ENCODE measurements at regions not wholly inside any gene's neighbourhood (a gene's known extent, or its start where the extent isn't known, plus 50 kb on each side); places are given as distances from the start of the nearest gene placed in this dataset.

- Histone ChIP-seq H3K79me2 (ENCODE audit: insufficient read depth, low read length) (no peaks in the 10 kb centered on the region), H3K4me2 (ENCODE audit: low read length) (no peak overlapping the region), H4K20me1 (ENCODE audit: insufficient read depth) (no peaks in the 10 kb centered on the region), H3K9me3 (ENCODE audit: control insufficient read depth in 1 of 2, insufficient read depth in 1 of 2, low read depth in 1 of 2, low read length in 2 of 2) (no peaks in the 10 kb centered on the region), H2AFZ (ENCODE audit: low read depth, low read length, poor library complexity, severe bottlenecking) (no peak overlapping the region), H3K4me1 (ENCODE audit: control insufficient read depth in 1 of 2, insufficient read depth in 2 of 2, low read length in 2 of 2) (no peaks in the 10 kb centered on the region), H3K27me3 (ENCODE audit: insufficient read depth, low read length) (no peaks in the 10 kb centered on the region), H3K27ac (ENCODE audit: low read depth, low read length) (no peak overlapping the region), H3K9me2 (ENCODE audit: insufficient read depth) (no peaks in the 10 kb centered on the region), H3K36me3 (ENCODE audit: control insufficient read depth in 1 of 2, insufficient read depth in 2 of 2, low read length in 2 of 2) (no peaks in the 10 kb centered on the region), H3K4me3 (replicated peaks in 1 of 2; ENCODE audit: low read depth in 1 of 2, low read length in 2 of 2) (no peak overlapping the region), H3K9ac (ENCODE audit: low read length) (no peak overlapping the region)
- TF ChIP-seq SIN3A (IDR thresholded peaks at IDR 0.05; ENCODE audit: low read depth) (no peak), ELF1 (IDR thresholded peaks at IDR 0.05; ENCODE audit: borderline replicate concordance, low read depth) (no peak), MAX (IDR thresholded peaks at IDR 0.05) (no peak), SP1 (IDR thresholded peaks at IDR 0.05; ENCODE audit: low read depth) (no peak), EGR1 (IDR thresholded peaks at IDR 0.05; ENCODE audit: low read depth) (no peak), JUND (IDR thresholded peaks at IDR 0.05) (no peak), ZFX (IDR thresholded peaks at IDR 0.05) (no peak), RAD21 (IDR thresholded peaks at IDR 0.05; ENCODE audit: low read depth) (no peak)
- TF ChIP-seq, protein P1, sequence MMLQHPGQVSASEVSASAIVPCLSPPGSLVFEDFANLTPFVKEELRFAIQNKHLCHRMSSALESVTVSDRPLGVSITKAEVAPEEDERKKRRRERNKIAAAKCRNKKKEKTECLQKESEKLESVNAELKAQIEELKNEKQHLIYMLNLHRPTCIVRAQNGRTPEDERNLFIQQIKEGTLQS (IDR thresholded peaks at IDR 0.05) = no peak
- CTCF ChIA-PET = no interaction called here
- no TSS peak for BruUV-seq (replicated peaks)
- intact Hi-C loops (cut with micrococcal nuclease) = no loop called here
- RAD21 ChIA-PET (ENCODE audit: low non-redundant PET in 1 of 2, low total read pairs in 2 of 2, uncharacterized antibody in 2 of 2, unreplicated experiment in 2 of 2) = no interaction called here
- no peak for DNase-seq (ENCODE audit: low read depth, low spot score)
- POLR2A ChIA-PET = no interaction called here
- no peak for ATAC-seq
Measured at GRCh38 chrX:39846460-39846859, 251.3 kb downstream of the BCOR start.

- Histone ChIP-seq H3K27me3 (ENCODE audit: insufficient read depth, low read length) (no peaks in the 10 kb centered on the region), H3K79me2 (ENCODE audit: insufficient read depth, low read length) (no peaks in the 10 kb centered on the region), H3K27ac (ENCODE audit: low read depth, low read length) (no peak overlapping the region), H3K4me3 (replicated peaks in 1 of 2; ENCODE audit: low read depth in 1 of 2, low read length in 2 of 2) (no peak overlapping the region), H3K4me1 (ENCODE audit: control insufficient read depth in 1 of 2, insufficient read depth in 2 of 2, low read length in 2 of 2) (no peaks in the 10 kb centered on the region), H3K36me3 (ENCODE audit: control insufficient read depth in 1 of 2, insufficient read depth in 2 of 2, low read length in 2 of 2) (no peaks in the 10 kb centered on the region), H3K4me2 (ENCODE audit: low read length) (no peak overlapping the region), H4K20me1 (ENCODE audit: insufficient read depth) (no peaks in the 10 kb centered on the region), H2AFZ (ENCODE audit: low read depth, low read length, poor library complexity, severe bottlenecking) (no peak overlapping the region), H3K9ac (ENCODE audit: low read length) (no peak overlapping the region), H3K9me2 (ENCODE audit: insufficient read depth) (no peaks in the 10 kb centered on the region), H3K9me3 (ENCODE audit: control insufficient read depth in 1 of 2, insufficient read depth in 1 of 2, low read depth in 1 of 2, low read length in 2 of 2) (no peaks in the 10 kb centered on the region)
- ChIA-PET POLR2A (no interaction called here), RAD21 (ENCODE audit: low non-redundant PET in 1 of 2, low total read pairs in 2 of 2, uncharacterized antibody in 2 of 2, unreplicated experiment in 2 of 2) (no interaction called here), CTCF (no interaction called here)
- no peak for TF ChIP-seq ZBTB33 (IDR thresholded peaks at IDR 0.05; ENCODE audit: extremely low read depth, insufficient replicate concordance, low read length)
- TF ChIP-seq TCF7L2 (IDR thresholded peaks at IDR 0.05; ENCODE audit: borderline replicate concordance, extremely low read depth, insufficient read depth, insufficient read length) = no peak
- TF ChIP-seq RAD21 (IDR thresholded peaks at IDR 0.05; ENCODE audit: low read depth) = no peak
- TF ChIP-seq MAX (IDR thresholded peaks at IDR 0.05) = no peak
- TF ChIP-seq SP1 (IDR thresholded peaks at IDR 0.05; ENCODE audit: low read depth) = no peak
- no peak for TF ChIP-seq EZH2 (IDR thresholded peaks at IDR 0.05)
- intact Hi-C loops (cut with micrococcal nuclease) = no loop called here
- BruUV-seq (replicated peaks) = no TSS peak
- DNase-seq (ENCODE audit: low read depth, low spot score) (no peak), ATAC-seq (no peak)
Measured at GRCh38 chrX:39848243-39848642, 249.5 kb downstream of the BCOR start.

Data from HCT116 (cell line).